H9 (cell line): ENCODE measurements at regions not wholly inside any gene's neighbourhood (a gene's known extent, or its start where the extent isn't known, plus 50 kb on each side); places are given as distances from the start of the nearest gene placed in this dataset.
"Not testable (repeated sequence)": the region's sequence is repeated elsewhere in the genome, so short reads cannot be mapped to it uniquely, and the experiment has no call there.

ENCODE experiments used
- DNase-seq: peaks from one replicate; pipeline ENCODE4 v3.0.0-alpha.2; 2017
- H2AFZ ChIP-seq: one replicate; pipeline ENCODE4 v1.6.1; 2013; ENCODE audit warnings: mild to moderate bottlenecking, low read length, control low read depth, moderate library complexity
- H2AK5ac ChIP-seq: 2 replicates; pipeline ENCODE4 v1.6.1; 2013; ENCODE audit warnings: low read length, control low read depth, mixed read lengths; ENCODE audit not compliant: insufficient read length
- H2BK120ac ChIP-seq: one replicate; pipeline ENCODE4 v1.6.1; 2013; ENCODE audit warnings: low read depth, mild to moderate bottlenecking, low read length, control low read depth, inconsistent platforms; ENCODE audit not compliant: poor library complexity, severe bottlenecking
- H2BK12ac ChIP-seq: 2 replicates; pipeline ENCODE4 v1.6.1; 2013; ENCODE audit warnings: low read length, control low read depth, mixed read lengths, low read depth; ENCODE audit not compliant: insufficient read length
- H2BK15ac ChIP-seq: 2 replicates; pipeline ENCODE4 v1.6.1; 2013; ENCODE audit warnings: low read depth, low read length, control low read depth
- H2BK20ac ChIP-seq: one replicate; pipeline ENCODE4 v1.6.1; 2013; ENCODE audit warnings: low read depth, mild to moderate bottlenecking, low read length, control low read depth, inconsistent platforms; ENCODE audit not compliant: poor library complexity, severe bottlenecking
- H2BK5ac ChIP-seq: 2 replicates; pipeline ENCODE4 v1.6.1; 2013; ENCODE audit warnings: low read length, control low read depth, mixed read lengths; ENCODE audit not compliant: insufficient read length
- H3K14ac ChIP-seq: 2 replicates; pipeline ENCODE4 v1.6.1; 2013; ENCODE audit warnings: low read length, control low read depth; ENCODE audit not compliant: insufficient read depth
- H3K18ac ChIP-seq: 2 replicates; pipeline ENCODE4 v1.6.1; 2013; ENCODE audit warnings: low read depth, mild to moderate bottlenecking, mixed read lengths, low read length, control low read depth; ENCODE audit not compliant: insufficient read length
- H3K23ac ChIP-seq: 2 replicates; pipeline ENCODE4 v1.6.1; 2013; ENCODE audit warnings: low read length, control low read depth, mixed read lengths, low read depth; ENCODE audit not compliant: insufficient read length
- H3K23me2 ChIP-seq: 2 replicates; pipeline ENCODE4 v1.6.1; 2013; ENCODE audit warnings: low read depth, mild to moderate bottlenecking, mixed read lengths, low read length, control low read depth; ENCODE audit not compliant: insufficient read length, poor library complexity, severe bottlenecking
- H3K27ac ChIP-seq: 2 replicates; pipeline ENCODE4 v1.5.1; 2013; ENCODE audit warnings: low read length, control low read depth, mixed read lengths, low read depth; ENCODE audit not compliant: insufficient read length
- H3K27me3 ChIP-seq: 2 replicates; pipeline ENCODE4 v1.6.1; 2013; ENCODE audit warnings: low read length, control low read depth, inconsistent platforms; ENCODE audit not compliant: insufficient read depth
- H3K4ac ChIP-seq: 2 replicates; pipeline ENCODE4 v1.6.1; 2013; ENCODE audit warnings: low read depth, mild to moderate bottlenecking, control low read depth, inconsistent platforms, low read length, moderate library complexity
- H3K4me1 ChIP-seq: 2 replicates; pipeline ENCODE4 v1.6.1; 2013; ENCODE audit warnings: low read length, control low read depth, inconsistent platforms; ENCODE audit not compliant: insufficient read depth
- H3K4me2 ChIP-seq: 2 replicates; pipeline ENCODE4 v1.6.1; 2013; ENCODE audit warnings: low read length, control low read depth, mixed read lengths; ENCODE audit not compliant: insufficient read length, insufficient read depth
- H3K56ac ChIP-seq: 2 replicates; pipeline ENCODE4 v1.6.1; 2013; ENCODE audit warnings: low read depth, mild to moderate bottlenecking, mixed read lengths, low read length, control low read depth; ENCODE audit not compliant: insufficient read length
- H3K79me1 ChIP-seq: 2 replicates; pipeline ENCODE4 v1.6.1; 2013; ENCODE audit warnings: low read depth, mild to moderate bottlenecking, moderate library complexity, low read length, control low read depth, inconsistent platforms; ENCODE audit not compliant: insufficient read depth, poor library complexity, severe bottlenecking
- H3K79me2 ChIP-seq: 2 replicates; pipeline ENCODE4 v1.6.1; 2013; ENCODE audit warnings: low read length, control low read depth, inconsistent platforms; ENCODE audit not compliant: insufficient read depth
- H3K9ac ChIP-seq: 2 replicates; pipeline ENCODE4 v1.6.1; 2013; ENCODE audit warnings: low read length, control low read depth, mixed read lengths; ENCODE audit not compliant: insufficient read length; ENCODE audit errors: extremely low read depth
- H3K9me3 ChIP-seq: one replicate; pipeline ENCODE4 v1.6.1; 2013; ENCODE audit warnings: low read depth, low read length, inconsistent platforms; ENCODE audit not compliant: control insufficient read depth
- H3T11ph ChIP-seq: one replicate; pipeline ENCODE4 v1.6.1; 2013; ENCODE audit warnings: mild to moderate bottlenecking, low read length, control low read depth, inconsistent platforms
- H4K20me1 ChIP-seq: one replicate; pipeline ENCODE4 v1.6.1; 2013; ENCODE audit not compliant: control insufficient read depth, insufficient read length, insufficient read depth
- H4K5ac ChIP-seq: 2 replicates; pipeline ENCODE4 v1.6.1; 2013; ENCODE audit warnings: low read depth, mild to moderate bottlenecking, mixed read lengths, low read length, control low read depth; ENCODE audit not compliant: insufficient read length
- H4K8ac ChIP-seq: replicated peaks from 2 replicates; pipeline ENCODE4 v1.6.1; 2013; ENCODE audit warnings: low read length, control low read depth, mixed read lengths, low read depth; ENCODE audit not compliant: insufficient read length
- H4K91ac ChIP-seq: 2 replicates; pipeline ENCODE4 v1.6.1; 2013; ENCODE audit warnings: low read depth, mild to moderate bottlenecking, moderate library complexity, mixed read lengths, low read length, control low read depth; ENCODE audit not compliant: insufficient read length
- H3K27ac Mint-ChIP-seq, 3 experiments: 2 replicates in 2 of 3; 3 replicates in 1 of 3; pipeline ENCODE4 v1.8.0; 2020 to 2021; ENCODE audit warnings: mixed read lengths in 3 of 3, mild to moderate bottlenecking in 1 of 3, moderate library complexity in 1 of 3
- H3K27me3 Mint-ChIP-seq: 2 replicates; pipeline ENCODE4 v1.8.0; 2021; ENCODE audit warnings: low read depth, mild to moderate bottlenecking, moderate library complexity, mixed read lengths
- H3K36me3 Mint-ChIP-seq, 3 experiments: 2 replicates in 2 of 3; 3 replicates in 1 of 3; pipeline ENCODE4 v1.8.0; 2020 to 2021; ENCODE audit warnings: low read depth in 3 of 3, mixed read lengths in 3 of 3; ENCODE audit not compliant: insufficient read depth in 1 of 3
- H3K4me1 Mint-ChIP-seq, 2 experiments: 2 replicates each; pipeline ENCODE4 v1.8.0; 2020; ENCODE audit warnings: mixed read lengths in 2 of 2
- H3K4me3 Mint-ChIP-seq, 2 experiments: 2 replicates in 1 of 2; 3 replicates in 1 of 2; pipeline ENCODE4 v1.8.0; 2020 to 2021; ENCODE audit warnings: mild to moderate bottlenecking in 2 of 2, mixed read lengths in 2 of 2, moderate library complexity in 1 of 2
- H3K9me3 Mint-ChIP-seq, 2 experiments: 2 replicates in 1 of 2; 3 replicates in 1 of 2; pipeline ENCODE4 v1.8.0; 2020; ENCODE audit warnings: mild to moderate bottlenecking in 2 of 2, mixed read lengths in 2 of 2, moderate library complexity in 1 of 2
- WGBS: extraction: QIAGEN DNeasy Blood & Tissue Kit; methylation state at CpG from one replicate; pipeline ENCODE4 v1.1.7; 2013; ENCODE audit warnings: missing lambda C conversion rate, low lambda C conversion rate, mixed read lengths; ENCODE audit not compliant: insufficient read length; ENCODE audit errors: extremely low coverage; 5-methylcytosine and 5-hydroxymethylcytosine counted together
- TF ChIP-seq, protein P1 (sequence below): fragments of 200-600 bp; sonication (generic); conservative IDR thresholded peaks from 3 replicates; pipeline ENCODE4 v1.8.0; 2021; ENCODE audit warnings: antibody characterized with exemption, mild to moderate bottlenecking

DNA sequence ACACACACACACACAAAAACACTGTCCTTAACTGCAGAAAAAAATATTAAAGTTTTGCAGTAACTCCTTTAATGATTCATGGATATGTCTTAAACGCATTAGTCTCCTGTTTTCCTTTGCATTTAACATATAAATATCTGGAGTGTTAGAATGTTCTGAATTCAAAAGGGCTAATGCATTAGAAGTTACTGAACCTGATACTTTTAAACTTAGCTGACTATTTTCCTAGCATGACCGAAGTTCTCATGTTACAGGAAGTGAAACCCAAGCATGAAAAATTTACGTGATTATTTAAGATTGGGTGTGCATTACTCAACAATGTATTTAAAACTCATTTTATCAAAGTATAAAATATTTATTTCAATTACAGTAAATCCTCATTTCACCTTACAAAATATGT, 791.2 kb downstream of the FLRT2 start:
- Histone ChIP-seq H3K4me2 (no peak overlapping the region), H3K9ac (no peak overlapping the region), H3K14ac (no peak overlapping the region), H3T11ph (no peak overlapping the region), H3K9me3 (no peaks in the 10 kb centered on the region), H3K27ac (no peak overlapping the region), H3K27me3 (no peaks in the 10 kb centered on the region), H2BK12ac (no peak overlapping the region), H4K5ac (no peak overlapping the region), H2AK5ac (no peak overlapping the region), H3K18ac (no peak overlapping the region), H3K79me2 (no peaks in the 10 kb centered on the region), H4K20me1 (no peaks in the 10 kb centered on the region), H3K4ac (no peak overlapping the region), H2BK5ac (no peak overlapping the region), H3K23ac (no peak overlapping the region), H3K23me2 (no peaks in the 10 kb centered on the region), H2BK15ac (no peak overlapping the region), H2BK20ac (no peak overlapping the region), H3K79me1 (no peaks in the 10 kb centered on the region), H4K91ac (no peak overlapping the region), H3K56ac (no peak overlapping the region), H4K8ac (no peak overlapping the region), H2AFZ (no peak overlapping the region), H2BK120ac (no peak overlapping the region), H3K4me1 (no peaks in the 10 kb centered on the region)
- H3K36me3 Mint-ChIP-seq = no peaks in the 10 kb centered on the region
- H3K27ac Mint-ChIP-seq = no peak overlapping the region
- no peaks in the 10 kb centered on the region for H3K27me3 Mint-ChIP-seq
- H3K4me1 Mint-ChIP-seq = no peaks in the 10 kb centered on the region
- H3K4me3 Mint-ChIP-seq = no peak overlapping the region
- DNase-seq = no peak
- H3K9me3 Mint-ChIP-seq = peaks cover 0 to 3% of the 10 kb centered on the region in 2 experiments; a peak in 1 of 5 replicates
- WGBS = no CpG with 5 or more reads among the region's 3 CpGs
- TF ChIP-seq, protein P1, sequence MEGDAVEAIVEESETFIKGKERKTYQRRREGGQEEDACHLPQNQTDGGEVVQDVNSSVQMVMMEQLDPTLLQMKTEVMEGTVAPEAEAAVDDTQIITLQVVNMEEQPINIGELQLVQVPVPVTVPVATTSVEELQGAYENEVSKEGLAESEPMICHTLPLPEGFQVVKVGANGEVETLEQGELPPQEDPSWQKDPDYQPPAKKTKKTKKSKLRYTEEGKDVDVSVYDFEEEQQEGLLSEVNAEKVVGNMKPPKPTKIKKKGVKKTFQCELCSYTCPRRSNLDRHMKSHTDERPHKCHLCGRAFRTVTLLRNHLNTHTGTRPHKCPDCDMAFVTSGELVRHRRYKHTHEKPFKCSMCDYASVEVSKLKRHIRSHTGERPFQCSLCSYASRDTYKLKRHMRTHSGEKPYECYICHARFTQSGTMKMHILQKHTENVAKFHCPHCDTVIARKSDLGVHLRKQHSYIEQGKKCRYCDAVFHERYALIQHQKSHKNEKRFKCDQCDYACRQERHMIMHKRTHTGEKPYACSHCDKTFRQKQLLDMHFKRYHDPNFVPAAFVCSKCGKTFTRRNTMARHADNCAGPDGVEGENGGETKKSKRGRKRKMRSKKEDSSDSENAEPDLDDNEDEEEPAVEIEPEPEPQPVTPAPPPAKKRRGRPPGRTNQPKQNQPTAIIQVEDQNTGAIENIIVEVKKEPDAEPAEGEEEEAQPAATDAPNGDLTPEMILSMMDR = no peak

DNA sequence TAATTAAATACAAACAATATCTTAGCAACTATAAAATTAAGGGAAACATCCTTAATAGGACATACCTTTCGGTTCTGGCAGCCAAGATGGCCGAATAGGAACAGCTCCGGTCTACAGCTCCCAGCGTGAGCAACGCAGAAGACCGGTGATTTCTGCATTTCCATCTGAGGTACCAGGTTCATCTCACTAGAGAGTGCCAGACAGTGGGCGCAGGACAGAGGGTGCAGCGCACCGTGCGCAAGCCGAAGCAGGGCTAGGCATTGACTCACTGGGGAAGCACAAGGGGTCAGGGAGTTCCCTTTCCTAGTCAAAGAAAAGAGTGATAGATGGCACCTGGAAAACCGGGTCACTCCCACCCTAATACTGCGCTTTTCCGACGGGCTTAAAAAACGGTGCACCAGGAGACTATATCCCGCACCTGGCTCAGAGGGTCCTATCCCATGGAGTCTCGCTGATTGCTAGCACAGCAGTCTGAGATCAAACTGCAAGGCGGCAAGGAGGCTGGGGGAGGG, 782.3 kb downstream of the FLRT2 start:
- H2BK12ac ChIP-seq, H3K9me3 ChIP-seq, H2BK20ac ChIP-seq, H3K27me3 ChIP-seq, H3K27me3 Mint-ChIP-seq, H3K79me2 ChIP-seq, H4K5ac ChIP-seq, H3K18ac ChIP-seq, H3T11ph ChIP-seq, H3K14ac ChIP-seq, H3K36me3 Mint-ChIP-seq, H3K4ac ChIP-seq, H3K27ac ChIP-seq, H3K4me1 Mint-ChIP-seq, H3K56ac ChIP-seq, H2BK5ac ChIP-seq, H2AK5ac ChIP-seq, H3K23me2 ChIP-seq, H2BK120ac ChIP-seq, H4K20me1 ChIP-seq, H4K91ac ChIP-seq, H4K8ac ChIP-seq, H2BK15ac ChIP-seq, H3K9ac ChIP-seq, H3K4me1 ChIP-seq, H3K79me1 ChIP-seq, H2AFZ ChIP-seq, H3K9me3 Mint-ChIP-seq, H3K4me2 ChIP-seq, H3K23ac ChIP-seq: not testable (repeated sequence)
- Mint-ChIP-seq H3K27ac (peak overlapping the region in 2 of 3 experiments; percentile 65 to 90; a peak in 1 of 7 replicates), H3K4me3 (peak overlapping the region in 1 of 2 experiments; percentile 51; a peak in 2 of 5 replicates)
- peak; percentile 29 for DNase-seq
- no CpG with 5 or more reads among the region's 19 CpGs for WGBS
